Dermis blood vessel endothelial cell (primary cell): ENCODE measurements at regions not wholly inside any gene's neighbourhood (a gene's known extent, or its start where the extent isn't known, plus 50 kb on each side); places are given as distances from the start of the nearest gene placed in this dataset.

ENCODE experiments used
- DNase-seq: peaks from one replicate; pipeline ENCODE4 v3.0.0; 2010

- no peak for DNase-seq
These were observed 56.9 kb upstream of the SIMC1 start for GRCh38 chr5:176181271-176181855.

GRCh38 chr5:176183321-176184074 is 54.7 kb upstream of the SIMC1 start:
- DNase-seq: no peak

- no peak for DNase-seq
These were observed 53.6 kb upstream of the SIMC1 start for GRCh38 chr5:176184608-176185132.

- DNase-seq: no peak
These were observed 53.0 kb upstream of the SIMC1 start for GRCh38 chr5:176185133-176185733.

GRCh38 chr5:176186107-176186506 is 52.1 kb upstream of the SIMC1 start:
- DNase-seq: no peak

GRCh38 chr5:176187276-176188062 is 50.8 kb upstream of the SIMC1 start:
- DNase-seq: no peak

GRCh38 chr5:176188085-176188484 is 50.1 kb upstream of the SIMC1 start:
- no peak for DNase-seq
